Osteocyte (in vitro differentiated cells): ENCODE measurements at regions not wholly inside any gene's neighbourhood (a gene's known extent, or its start where the extent isn't known, plus 50 kb on each side); places are given as distances from the start of the nearest gene placed in this dataset.

Experiments
- DNase-seq: peaks from one replicate; pipeline ENCODE4 v3.0.0; 2021; ENCODE audit warnings: mixed read lengths; ENCODE audit not compliant: unreplicated experiment; ENCODE audit errors: extremely low spot score
- H3K27ac Mint-ChIP-seq: one replicate; pipeline ENCODE4 v1.8.0; 2021; ENCODE audit warnings: mild to moderate bottlenecking, mixed read lengths; ENCODE audit not compliant: unreplicated experiment
- H3K27me3 Mint-ChIP-seq: one replicate; pipeline ENCODE4 v1.8.0; 2021; ENCODE audit warnings: mixed read lengths; ENCODE audit not compliant: unreplicated experiment
- H3K36me3 Mint-ChIP-seq: one replicate; pipeline ENCODE4 v1.8.0; 2021; ENCODE audit warnings: mixed read lengths; ENCODE audit not compliant: unreplicated experiment
- H3K4me1 Mint-ChIP-seq: one replicate; pipeline ENCODE4 v1.8.0; 2021; ENCODE audit warnings: mixed read lengths; ENCODE audit not compliant: unreplicated experiment
- H3K4me3 Mint-ChIP-seq: one replicate; pipeline ENCODE4 v1.8.0; 2021; ENCODE audit warnings: mild to moderate bottlenecking, moderate library complexity, mixed read lengths; ENCODE audit not compliant: unreplicated experiment
- H3K9me3 Mint-ChIP-seq: one replicate; pipeline ENCODE4 v1.8.0; 2021; ENCODE audit warnings: mixed read lengths; ENCODE audit not compliant: unreplicated experiment
- CTCF ChIP-seq: fragments of 200-600 bp; sonication (generic); IDR thresholded peaks from 2 replicates; pipeline ENCODE4 v1.5.0; 2021; ENCODE audit warnings: antibody characterized with exemption, mild to moderate bottlenecking, moderate library complexity

- DNase-seq: no peak
- no peaks in the 10 kb centered on the region for H3K27me3 Mint-ChIP-seq
- H3K27ac Mint-ChIP-seq: no peak overlapping the region
- no peaks in the 10 kb centered on the region for H3K4me1 Mint-ChIP-seq
- TF ChIP-seq CTCF: no peak
- no peak overlapping the region for H3K4me3 Mint-ChIP-seq
- no peaks in the 10 kb centered on the region for H3K9me3 Mint-ChIP-seq
- H3K36me3 Mint-ChIP-seq: no peaks in the 10 kb centered on the region
Observed at GRCh38 chr10:120782336-120782735, 68.8 kb upstream of the WDR11 start.

- Mint-ChIP-seq H3K27me3 (no peaks in the 10 kb centered on the region), H3K4me1 (no peaks in the 10 kb centered on the region), H3K4me3 (no peak overlapping the region), H3K9me3 (no peaks in the 10 kb centered on the region), H3K36me3 (no peaks in the 10 kb centered on the region), H3K27ac (no peak overlapping the region)
- no peak for DNase-seq
- TF ChIP-seq CTCF: no peak
Observed at GRCh38 chr10:120783098-120783497, 68.1 kb upstream of the WDR11 start.

GRCh38 chr10:120783867-120784266, 67.3 kb upstream of the WDR11 start:
- Mint-ChIP-seq H3K36me3 (no peaks in the 10 kb centered on the region), H3K27ac (no peak overlapping the region), H3K4me1 (no peaks in the 10 kb centered on the region), H3K9me3 (no peaks in the 10 kb centered on the region), H3K27me3 (no peaks in the 10 kb centered on the region), H3K4me3 (no peak overlapping the region)
- no peak for TF ChIP-seq CTCF
- no peak for DNase-seq

GRCh38 chr10:120788771-120789170, 62.4 kb upstream of the WDR11 start:
- no peaks in the 10 kb centered on the region for H3K36me3 Mint-ChIP-seq
- H3K27ac Mint-ChIP-seq: no peak overlapping the region
- H3K4me3 Mint-ChIP-seq: no peak overlapping the region
- DNase-seq: no peak
- TF ChIP-seq CTCF: no peak
- no peaks in the 10 kb centered on the region for H3K4me1 Mint-ChIP-seq
- no peaks in the 10 kb centered on the region for H3K9me3 Mint-ChIP-seq
- no peaks in the 10 kb centered on the region for H3K27me3 Mint-ChIP-seq

- no peak overlapping the region for H3K27ac Mint-ChIP-seq
Observed at GRCh38 chr10:120789303-120790203, 61.6 kb upstream of the WDR11 start.

More at GRCh38 chr10:120789303-120790203, 61.6 kb upstream of the WDR11 start:
- no peaks in the 10 kb centered on the region for H3K4me1 Mint-ChIP-seq
- TF ChIP-seq CTCF: no peak
- DNase-seq: no peak
- H3K27me3 Mint-ChIP-seq: no peaks in the 10 kb centered on the region
- H3K9me3 Mint-ChIP-seq: no peaks in the 10 kb centered on the region
- H3K4me3 Mint-ChIP-seq: no peak overlapping the region
- no peaks in the 10 kb centered on the region for H3K36me3 Mint-ChIP-seq
